ENCODE measurements at regions not wholly inside any gene's neighbourhood (a gene's known extent, or its start where the extent isn't known, plus 50 kb on each side); places are given as distances from the start of the nearest gene placed in this dataset.

GRCh38 chrX:7252013-7252610, 104.2 kb upstream of the PUDP start:
- TF ChIP-seq POLR2A (IDR thresholded peaks at IDR 0.05): no peak
- no peak for TF ChIP-seq CTCF (IDR thresholded peaks at IDR 0.05)

Measured in body of pancreas (tissue), 4 donors.